ENCODE measurements at regions not wholly inside any gene's neighbourhood (a gene's known extent, or its start where the extent isn't known, plus 50 kb on each side); places are given as distances from the start of the nearest gene placed in this dataset.

GRCh38 chr2:23200068-23200786 is 184.8 kb upstream of the KLHL29 start:
- DNase-seq (ENCODE audit: low read depth), result no peak

GRCh38 chr2:23200787-23201114 is 184.2 kb upstream of the KLHL29 start:
- DNase-seq (ENCODE audit: low read depth), result no peak

GRCh38 chr2:23203383-23203782 is 181.6 kb upstream of the KLHL29 start:
- DNase-seq (ENCODE audit: low read depth), result no peak

GRCh38 chr2:23204685-23205242 is 180.2 kb upstream of the KLHL29 start:
- DNase-seq (ENCODE audit: low read depth), result no peak

DNA sequence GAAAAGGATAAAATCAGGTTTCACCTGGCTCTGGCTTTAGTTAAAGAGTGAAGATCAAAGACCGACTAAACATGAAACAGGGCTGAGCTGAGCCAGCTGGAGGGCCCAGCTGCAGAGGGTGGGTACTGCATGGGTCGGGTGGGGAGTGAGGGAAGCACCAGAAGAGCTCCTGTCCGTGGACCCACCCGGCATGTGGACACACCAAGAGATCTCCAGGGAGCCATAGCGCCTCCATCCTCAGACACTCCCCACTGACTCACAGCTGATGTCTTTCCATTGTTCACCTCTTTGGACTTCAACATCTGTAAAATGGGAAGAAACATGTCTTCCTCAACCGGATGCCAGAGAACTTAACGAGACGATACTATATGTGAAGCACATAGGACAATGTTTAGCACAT is 178.3 kb upstream of the KLHL29 start:
- no peak for DNase-seq (ENCODE audit: low read depth)

GRCh38 chr2:23207871-23208270 is 177.1 kb upstream of the KLHL29 start:
- DNase-seq (ENCODE audit: low read depth), result no peak

GRCh38 chr2:23208339-23208738 is 176.6 kb upstream of the KLHL29 start:
- DNase-seq (ENCODE audit: low read depth), result no peak

DNA sequence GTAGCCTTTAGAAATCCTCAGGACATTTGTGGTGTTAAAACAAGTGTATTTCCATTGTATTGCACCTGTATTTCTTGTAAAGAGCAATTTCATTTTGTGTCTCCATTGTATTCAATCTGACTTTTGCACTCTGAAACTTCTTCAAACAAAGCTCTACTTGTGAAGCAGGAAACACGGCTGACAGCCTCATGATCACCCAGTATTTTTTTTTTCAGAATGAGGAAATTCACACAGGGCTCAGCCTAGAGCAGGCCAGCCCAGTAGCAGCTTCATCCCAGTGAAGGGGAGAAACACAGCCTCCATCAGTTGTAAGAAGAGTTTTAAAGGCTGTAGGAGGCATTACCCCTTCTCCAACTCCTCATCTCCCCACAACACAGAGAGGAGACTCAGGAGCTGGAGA is 175.9 kb upstream of the KLHL29 start:
- DNase-seq (ENCODE audit: low read depth), result no peak

DNA sequence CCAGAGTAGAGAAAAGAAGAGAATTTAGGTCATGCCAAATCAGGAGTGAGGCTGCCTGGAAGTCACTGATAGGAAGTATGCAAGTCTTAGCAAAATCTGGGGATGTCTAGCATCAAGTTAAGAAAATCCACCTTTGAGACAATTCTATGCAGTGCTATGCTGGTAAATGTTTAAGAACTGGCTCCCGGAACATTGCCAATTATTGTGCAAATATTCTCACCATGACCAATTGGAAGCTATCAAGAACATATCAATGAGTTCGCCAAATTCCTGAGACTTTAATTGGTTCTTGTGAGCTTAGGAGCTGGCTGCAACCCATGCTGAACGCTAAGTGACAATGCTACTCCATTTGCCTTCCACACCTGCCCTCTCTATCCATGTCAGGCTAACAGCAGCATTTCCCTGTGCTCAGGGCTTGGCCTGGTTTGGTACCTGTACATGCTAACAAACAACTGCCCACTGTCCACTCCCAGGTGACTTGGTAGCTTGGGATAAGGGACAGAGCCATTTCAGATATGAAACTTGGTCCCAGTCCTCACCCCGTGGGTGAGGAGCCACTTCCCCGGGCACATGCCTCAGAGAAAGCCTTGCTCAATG is 172.9 kb upstream of the KLHL29 start:
- no peak for DNase-seq (ENCODE audit: low read depth)

DNA sequence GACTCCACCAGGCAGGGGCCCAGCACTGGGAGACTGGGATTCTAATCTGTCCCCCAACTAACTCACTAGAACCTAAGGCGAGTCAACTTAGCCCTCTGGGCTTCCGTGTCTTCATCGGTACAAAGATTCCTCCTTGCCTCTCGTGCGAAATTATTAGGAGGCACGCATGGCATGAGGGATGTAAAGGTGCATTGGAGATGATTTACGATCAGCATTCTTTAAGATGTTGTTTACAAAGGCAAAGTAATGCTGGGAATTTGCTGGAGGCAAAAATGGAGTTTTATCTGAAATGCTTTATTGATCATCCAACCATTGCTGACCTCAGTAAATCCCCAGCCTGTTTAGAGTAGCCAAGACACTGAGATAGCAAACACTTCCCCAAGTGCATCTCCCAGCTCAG is 171.8 kb upstream of the KLHL29 start:
- no peak for DNase-seq (ENCODE audit: low read depth)

GRCh38 chr2:23215016-23215415 is 170.0 kb upstream of the KLHL29 start:
- no peak for DNase-seq (ENCODE audit: low read depth)

GRCh38 chr2:23219666-23220065 is 165.3 kb upstream of the KLHL29 start:
- no peak for DNase-seq (ENCODE audit: low read depth)

DNA sequence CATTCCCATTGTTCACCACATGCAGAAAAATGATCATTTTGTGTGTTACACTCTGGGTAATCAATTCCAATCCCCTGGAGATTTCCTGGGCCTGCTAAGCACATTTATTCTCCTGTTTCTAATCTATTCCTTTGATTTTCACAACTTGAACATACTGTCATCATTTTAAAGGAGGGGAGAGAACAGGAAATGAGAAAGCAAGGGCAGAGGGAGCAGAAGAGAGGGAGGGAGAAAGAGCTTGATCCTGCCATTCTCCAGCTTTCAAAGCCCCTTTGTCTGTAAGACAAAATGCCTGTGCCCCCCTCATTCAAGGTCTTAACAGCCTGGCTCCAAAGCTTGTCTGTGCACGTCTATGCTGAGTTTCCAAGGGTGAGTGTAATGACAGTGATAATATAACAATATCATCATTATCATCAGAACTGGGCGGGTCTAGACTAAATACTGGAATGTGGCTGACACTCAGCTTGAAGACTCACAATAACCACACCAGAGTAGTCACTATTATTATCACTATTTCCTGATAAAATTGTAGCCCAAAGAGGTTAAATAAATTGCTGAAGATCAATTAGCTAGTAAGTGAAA is 164.4 kb upstream of the KLHL29 start:
- no peak for DNase-seq (ENCODE audit: low read depth)

- DNase-seq (ENCODE audit: low read depth), result no peak
These were observed 163.7 kb upstream of the KLHL29 start for GRCh38 chr2:23221236-23221635.

DNA sequence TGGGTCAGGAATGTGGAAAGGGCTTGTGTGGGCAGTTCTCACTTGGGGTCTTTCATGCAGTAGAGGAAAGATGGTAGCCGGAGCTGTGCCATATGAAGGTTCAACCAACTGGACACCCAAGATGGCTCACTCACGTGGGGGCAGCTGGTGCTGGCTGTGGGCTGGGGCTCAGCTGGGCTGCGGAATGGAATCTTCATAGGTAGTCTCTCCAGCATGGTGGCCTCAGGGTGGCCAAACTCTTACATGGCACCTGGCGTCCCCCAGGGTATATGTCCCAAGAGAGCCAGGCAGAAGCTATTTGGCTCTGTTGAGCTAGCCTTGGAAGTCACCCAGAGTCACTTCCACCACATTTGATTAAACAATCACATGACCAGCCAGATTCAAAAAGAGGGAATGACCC is 163.1 kb upstream of the KLHL29 start:
- DNase-seq (ENCODE audit: low read depth), result no peak

DNA sequence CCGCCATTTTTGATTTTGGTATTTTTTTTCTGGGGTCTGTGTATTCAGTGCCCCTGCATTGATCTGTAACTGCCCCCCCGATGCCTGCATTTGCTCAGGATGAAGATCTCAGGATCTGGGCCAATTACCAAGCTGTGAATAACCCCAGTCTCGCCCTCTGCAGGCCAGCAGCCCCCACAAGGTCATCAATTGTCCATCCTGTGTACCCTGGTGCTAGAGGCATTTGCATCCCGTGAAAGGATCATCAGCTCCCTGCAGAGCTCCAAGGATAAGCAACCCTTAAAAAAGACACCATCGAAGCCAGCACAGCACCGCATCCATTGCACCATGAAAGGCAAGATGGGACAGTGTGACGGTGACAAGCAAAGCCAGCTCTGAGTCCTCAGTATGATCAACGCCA is 154.1 kb upstream of the KLHL29 start:
- no peak for DNase-seq (ENCODE audit: low read depth)

DNA sequence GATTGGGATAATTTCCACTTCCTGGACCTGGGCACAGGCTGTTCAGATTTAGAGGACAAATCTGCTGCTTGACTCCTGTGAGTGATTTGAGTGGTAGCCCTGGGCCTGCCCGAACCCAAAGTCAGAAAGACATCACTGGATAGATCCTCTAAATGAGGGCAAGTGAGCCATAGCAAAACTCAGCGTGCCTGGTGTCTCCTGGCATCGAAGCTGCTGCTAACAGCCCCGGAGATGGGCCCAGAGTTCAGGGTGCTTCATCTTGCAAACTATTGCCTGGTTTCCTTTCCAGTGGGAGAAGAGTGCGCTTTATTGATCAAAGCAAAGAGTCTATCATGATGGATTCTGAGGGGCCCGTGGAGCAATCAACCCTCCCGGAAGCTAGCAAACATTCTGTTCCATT is 153.1 kb upstream of the KLHL29 start:
- no peak for DNase-seq (ENCODE audit: low read depth)

DNA sequence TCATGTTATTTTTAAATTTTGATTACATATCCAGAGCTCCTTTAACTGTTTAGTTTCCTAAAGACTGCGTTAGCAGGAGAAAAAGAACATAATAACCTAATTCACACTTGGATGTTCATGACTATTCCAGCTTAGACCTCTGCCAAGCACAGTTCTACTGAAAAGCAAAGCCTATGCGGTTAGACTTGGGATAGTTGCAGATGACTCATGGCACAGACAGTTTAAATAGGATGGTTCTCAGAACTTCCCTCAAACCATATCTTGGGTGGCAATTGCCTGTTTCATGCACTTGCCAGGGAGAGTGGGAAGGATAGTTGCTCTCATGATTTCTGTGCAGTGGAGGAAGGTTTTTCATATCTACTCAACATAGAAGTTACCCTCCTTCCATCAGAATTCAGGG is 149.7 kb upstream of the KLHL29 start:
- DNase-seq (ENCODE audit: low read depth), result no peak

DNA sequence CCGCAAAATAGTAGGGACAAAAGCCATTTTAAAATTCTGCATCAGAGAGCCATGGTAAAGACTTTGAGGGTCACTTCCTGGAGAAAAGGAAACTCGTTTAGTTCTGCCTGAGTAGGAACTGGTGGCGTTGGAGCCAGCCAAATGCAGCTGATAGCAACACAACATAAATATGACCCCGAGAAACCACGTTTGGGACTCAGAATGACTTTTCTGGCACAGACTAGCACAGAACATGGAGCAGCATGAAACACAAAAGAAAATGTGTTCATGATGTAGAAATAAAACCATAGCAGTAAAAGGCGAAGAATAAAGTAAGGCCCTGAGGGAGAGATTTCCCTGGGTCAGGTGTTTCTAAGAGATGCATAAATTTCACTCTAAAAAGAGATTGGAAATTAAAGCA is 149.2 kb upstream of the KLHL29 start:
- DNase-seq (ENCODE audit: low read depth), result no peak

- no peak for DNase-seq (ENCODE audit: low read depth)
These were observed 147.8 kb upstream of the KLHL29 start for GRCh38 chr2:23237147-23237546.

DNA sequence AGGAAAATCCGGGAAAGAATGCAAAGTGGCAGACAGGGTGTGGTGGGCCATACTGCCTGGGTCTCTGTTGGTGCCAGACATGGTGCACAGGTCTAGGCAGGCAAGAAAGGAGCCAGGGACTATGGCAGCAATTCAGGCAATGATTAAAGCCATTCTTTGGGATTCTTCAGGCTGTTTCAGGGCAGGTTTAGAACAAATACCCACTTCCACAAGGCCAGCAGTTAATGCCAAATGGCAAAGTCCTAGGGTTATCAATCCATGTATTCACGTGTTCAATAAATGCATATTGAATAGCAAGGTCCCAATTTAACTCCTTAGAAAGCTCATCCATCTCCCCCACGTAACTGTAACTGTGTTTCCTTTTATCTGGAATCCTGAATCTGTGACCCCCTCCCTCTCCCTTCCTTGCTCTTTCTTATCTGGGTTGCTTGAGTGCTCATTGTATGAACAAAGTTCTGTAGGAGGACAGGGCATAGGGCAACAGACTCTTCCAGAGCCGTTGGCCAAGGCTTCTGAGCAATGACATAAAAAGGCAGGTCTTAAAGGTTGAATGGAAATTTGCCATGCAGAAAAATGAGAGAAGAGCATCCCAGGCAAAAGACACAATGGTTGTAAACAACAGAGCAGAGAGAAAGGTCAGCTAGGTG is 146.8 kb upstream of the KLHL29 start:
- no peak for DNase-seq (ENCODE audit: low read depth)

GRCh38 chr2:23239374-23239773 is 145.6 kb upstream of the KLHL29 start:
- DNase-seq (ENCODE audit: low read depth), result no peak

DNA sequence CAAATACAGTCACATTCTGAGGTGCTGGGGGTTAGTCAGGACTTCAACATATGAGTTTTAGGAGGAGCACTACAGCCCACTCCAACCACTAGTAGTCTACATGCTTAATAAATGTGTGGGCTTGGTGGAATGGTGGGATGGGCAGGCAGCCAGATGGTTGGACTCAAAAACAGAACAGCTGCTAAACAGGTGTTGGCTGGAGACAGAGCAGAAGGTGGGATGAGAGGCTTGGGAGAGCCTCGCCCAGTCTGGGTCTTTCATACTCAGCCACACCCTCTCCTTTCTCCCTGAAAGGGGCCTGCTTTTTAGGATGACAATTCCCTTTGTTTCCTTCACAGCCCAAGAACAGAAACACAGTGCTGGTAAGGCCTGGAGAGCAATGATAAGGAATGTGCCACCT is 143.9 kb upstream of the KLHL29 start:
- DNase-seq (ENCODE audit: low read depth), result no peak

Data from non-pigmented ciliary epithelial cell (primary cell).